Amniotic stem cell (primary cell): ENCODE measurements at regions not wholly inside any gene's neighbourhood (a gene's known extent, or its start where the extent isn't known, plus 50 kb on each side); places are given as distances from the start of the nearest gene placed in this dataset.
"Not testable (repeated sequence)": the region's sequence is repeated elsewhere in the genome, so short reads cannot be mapped to it uniquely, and the experiment has no call there.

Source experiments
- DNase-seq: peaks from one replicate; lab custom pipeline; 2025; lab: John Stamatoyannopoulos, UW

DNA sequence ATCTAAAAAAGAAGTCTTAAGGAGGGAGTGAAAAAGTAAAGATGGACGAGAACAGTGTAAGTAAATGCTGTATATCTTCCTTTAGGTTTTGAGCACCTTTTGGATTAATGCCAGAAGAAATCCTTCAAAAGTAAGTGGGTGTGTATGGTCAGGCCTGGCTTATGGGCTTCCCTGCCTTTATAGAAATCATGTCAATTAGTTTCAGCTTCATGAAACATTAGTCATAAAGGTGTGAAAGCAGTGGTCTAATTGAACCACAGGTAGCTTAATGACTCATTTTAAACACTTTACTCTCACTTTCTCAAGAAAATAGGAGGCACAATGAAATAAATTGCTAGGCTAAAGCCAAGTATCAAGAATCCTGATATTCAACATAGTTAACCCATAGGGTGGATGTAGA is 467.4 kb upstream of the DPPA4 start:
- DNase-seq: no peak

GRCh38 chr3:109806929-109807328 is 469.6 kb upstream of the DPPA4 start:
- no peak for DNase-seq

- no peak for DNase-seq
Measured at GRCh38 chr3:109809513-109809912, 472.2 kb upstream of the DPPA4 start.

GRCh38 chr3:109818081-109818480 is 480.7 kb upstream of the DPPA4 start:
- DNase-seq: no peak

DNA sequence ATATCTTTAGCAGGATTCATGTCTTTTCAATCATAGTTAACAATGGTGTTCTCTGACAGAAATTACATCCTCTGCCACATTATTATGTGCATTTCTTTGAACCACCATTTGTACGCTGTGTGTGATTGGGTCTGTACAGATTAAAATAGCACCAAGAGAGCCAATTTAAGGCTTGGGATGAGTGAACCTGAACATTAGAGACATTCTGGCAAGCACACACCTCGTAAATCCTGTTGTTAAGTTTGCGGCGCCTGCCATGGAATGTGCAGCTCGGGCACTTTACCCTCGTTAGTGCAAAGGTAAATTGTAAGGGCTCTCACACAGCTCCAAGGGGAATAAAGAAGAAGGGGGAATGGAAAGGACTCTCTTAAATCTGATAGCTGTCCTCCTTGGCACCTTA is 482.4 kb upstream of the DPPA4 start:
- DNase-seq: no peak

DNA sequence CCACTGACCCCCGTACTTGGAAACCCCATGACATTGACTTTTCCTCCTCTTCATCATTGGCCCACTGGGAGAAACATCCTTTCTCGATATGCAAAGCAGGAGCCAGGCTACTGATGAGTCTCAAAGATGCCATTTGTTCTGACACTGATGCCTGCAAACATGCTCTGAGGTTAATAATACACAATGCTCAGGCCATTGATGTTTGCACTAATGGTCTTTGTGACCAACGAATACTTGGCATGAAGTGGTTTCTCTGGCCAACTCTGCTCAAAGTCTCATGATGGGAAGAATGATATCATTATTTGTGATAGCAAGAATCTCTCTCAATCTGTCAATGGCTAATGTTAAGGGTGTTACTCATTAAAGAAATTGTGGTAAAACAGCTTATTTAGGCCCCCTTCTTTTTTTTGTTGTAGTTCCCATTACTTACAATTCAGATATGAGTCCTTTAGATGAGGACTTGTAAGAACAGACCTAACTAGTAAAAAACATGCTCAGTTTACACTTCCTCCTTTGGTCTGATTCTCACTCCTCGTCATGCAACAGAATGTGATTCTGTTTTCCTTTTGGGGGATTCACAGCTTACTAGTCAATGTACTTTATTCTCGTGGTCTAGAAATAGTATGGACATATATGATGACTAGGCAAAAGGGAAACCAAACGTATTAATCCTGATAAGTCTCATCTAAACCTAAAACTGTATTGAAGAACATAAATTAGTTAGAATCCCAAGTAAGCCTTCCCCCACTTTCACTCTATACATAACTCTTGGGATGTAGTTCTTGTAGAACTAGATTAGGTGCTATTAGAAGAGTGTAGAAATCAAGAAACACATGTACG is 488.8 kb upstream of the DPPA4 start:
- DNase-seq: no peak

DNA sequence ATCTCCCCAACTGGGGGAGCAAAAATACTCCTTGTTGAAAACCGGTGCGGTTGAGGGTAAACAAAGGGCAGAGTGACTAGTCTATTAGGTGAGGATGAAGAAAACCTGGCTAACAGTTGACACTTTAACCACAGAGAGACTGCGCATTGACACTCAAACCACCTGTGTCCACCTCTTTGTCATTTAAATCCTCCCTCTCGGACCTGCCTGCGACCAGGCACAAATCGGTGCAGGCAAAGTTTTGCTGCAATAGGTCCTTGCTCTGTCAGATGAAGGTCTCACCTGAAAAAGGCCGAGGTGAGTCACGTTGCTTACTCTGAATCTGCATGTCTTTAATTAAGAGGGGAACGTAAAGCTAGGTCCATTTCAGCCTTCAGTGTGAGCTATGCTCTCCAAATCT is 494.1 kb upstream of the DPPA4 start:
- DNase-seq: no peak

DNA sequence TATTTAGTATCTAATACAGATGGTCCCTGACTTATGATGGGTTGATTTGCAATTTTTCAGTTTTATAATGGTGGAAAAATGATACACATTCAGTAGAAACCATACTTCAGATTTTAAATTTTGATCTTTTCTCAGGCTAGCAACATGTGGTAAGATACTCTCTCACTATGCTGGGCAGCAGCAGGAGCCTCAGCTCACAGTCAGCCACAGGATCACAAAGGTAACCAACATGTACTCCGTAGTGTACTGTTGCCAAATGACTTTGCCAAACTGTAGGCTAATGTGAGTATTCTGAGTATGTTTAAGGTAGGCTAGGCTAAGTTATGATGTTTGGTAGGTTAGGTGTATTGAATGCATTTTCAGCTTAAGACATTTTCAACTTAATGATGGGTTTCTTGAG is 498.6 kb upstream of the DPPA4 start:
- no peak for DNase-seq

DNA sequence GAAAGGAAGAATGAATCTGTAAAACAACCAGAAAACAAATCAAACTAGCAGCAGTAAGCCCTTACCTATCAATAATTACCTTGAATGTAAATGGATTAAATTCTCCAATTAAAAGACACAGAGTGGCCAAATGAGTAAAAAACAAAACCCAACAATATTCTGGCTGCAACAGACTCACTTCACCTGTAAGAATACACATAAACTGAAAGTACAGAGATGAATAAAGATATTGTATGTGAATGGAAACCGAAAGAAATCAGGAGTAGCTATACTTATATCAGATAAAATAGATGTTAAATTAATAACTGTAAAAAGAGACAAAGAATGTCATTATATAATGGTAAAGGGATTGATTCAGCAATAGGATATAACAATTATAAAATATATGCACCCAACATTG is 514.5 kb upstream of the DPPA4 start:
- DNase-seq: no peak

GRCh38 chr3:109852283-109852682 is 514.9 kb upstream of the DPPA4 start:
- DNase-seq: no peak

DNA sequence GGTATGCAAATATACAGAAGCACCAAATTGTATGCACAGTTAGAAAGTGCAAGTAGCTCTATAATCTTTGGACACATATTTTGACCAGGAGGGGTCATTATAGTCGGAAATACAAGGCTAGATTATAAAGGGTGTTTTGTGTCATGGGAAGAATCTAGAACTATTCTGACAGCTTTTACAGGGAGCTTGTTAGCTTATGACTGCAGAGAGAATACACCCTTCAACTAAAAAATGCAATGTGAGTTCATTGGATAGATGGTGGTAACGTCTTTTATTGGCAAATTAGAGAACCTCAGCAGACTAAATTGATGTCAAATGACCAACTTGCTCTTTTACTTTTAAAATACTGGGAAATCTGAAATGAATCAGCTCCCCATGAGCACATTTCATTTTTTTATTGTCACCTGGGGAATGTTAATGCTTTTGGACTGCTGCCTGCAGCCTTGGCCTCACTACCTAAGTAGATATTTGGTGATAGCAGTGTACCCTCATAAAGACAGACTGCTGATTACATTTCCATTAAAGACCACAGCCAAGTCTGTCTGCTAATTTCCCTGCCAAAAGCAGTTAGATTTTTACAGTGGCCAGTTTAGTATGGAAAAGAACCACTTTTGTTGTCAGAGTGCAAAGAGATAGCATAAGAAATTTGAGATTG is 515.9 kb upstream of the DPPA4 start:
- no peak for DNase-seq

DNA sequence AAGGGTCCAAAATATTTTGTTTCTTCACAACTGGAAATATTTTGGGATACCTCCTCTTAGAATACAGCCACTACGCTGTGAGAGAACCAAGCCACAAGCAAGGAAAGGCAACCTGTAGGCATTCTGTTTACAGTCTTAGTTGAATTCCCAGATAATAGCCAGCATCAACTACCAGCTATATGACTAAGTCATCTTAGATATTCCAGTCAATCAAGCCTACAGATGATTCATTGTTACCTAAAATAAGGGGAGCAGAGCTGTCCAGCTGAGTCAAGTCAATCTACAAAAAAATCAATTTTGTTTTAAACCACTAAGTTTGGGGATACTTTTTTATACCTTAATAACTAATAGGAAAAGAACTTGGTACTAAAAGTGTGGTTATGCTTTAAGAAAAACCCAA is 526.4 kb upstream of the DPPA4 start:
- no peak for DNase-seq

GRCh38 chr3:109864452-109864851 is 527.1 kb upstream of the DPPA4 start:
- no peak for DNase-seq

- no peak for DNase-seq
Measured at GRCh38 chr3:109869586-109869985, 532.2 kb upstream of the DPPA4 start.

GRCh38 chr3:109874896-109875708 is 537.8 kb upstream of the DPPA4 start:
- DNase-seq: no peak

GRCh38 chr3:109877616-109878015 is 540.3 kb upstream of the DPPA4 start:
- DNase-seq: not testable (repeated sequence)

DNA sequence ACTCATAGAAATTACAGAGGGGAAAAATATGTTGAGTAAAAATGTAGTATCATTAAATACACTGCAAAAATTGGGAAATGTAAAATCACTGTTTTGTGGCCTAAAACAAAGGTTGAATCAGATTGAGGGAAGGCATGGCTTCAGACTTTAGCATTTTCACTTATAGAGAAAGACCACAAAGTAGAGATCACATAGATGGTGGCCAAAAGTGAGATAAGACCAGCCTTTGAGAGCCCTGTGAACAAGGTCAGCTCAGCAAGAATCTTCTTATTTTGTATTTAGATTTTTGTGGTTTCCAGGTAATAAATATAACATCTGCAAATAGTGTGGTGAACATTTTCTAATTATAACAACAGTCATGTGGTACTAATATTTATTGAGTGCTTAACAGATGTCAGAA is 544.8 kb upstream of the DPPA4 start:
- DNase-seq: no peak

- DNase-seq: no peak
Measured at GRCh38 chr3:109887293-109887692, 549.9 kb upstream of the DPPA4 start.

DNA sequence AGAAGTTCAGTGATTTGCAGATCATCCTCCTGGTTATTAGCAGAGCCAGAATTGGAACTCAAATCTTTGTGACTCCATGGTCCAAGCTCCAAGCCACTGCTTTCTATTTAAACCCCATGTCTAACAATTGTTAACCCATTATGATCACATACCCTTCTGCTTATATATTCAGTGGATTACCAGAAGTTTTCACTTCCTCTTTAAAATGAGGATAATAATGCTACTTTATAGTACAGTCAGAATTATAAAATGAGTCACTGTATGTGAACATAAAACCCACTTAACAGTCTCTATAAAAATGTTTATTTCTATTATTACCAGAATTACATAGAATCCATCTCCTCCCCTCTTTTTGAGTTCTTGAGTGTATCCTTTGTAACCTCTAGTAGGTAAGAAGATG is 550.7 kb upstream of the DPPA4 start:
- no peak for DNase-seq

DNA sequence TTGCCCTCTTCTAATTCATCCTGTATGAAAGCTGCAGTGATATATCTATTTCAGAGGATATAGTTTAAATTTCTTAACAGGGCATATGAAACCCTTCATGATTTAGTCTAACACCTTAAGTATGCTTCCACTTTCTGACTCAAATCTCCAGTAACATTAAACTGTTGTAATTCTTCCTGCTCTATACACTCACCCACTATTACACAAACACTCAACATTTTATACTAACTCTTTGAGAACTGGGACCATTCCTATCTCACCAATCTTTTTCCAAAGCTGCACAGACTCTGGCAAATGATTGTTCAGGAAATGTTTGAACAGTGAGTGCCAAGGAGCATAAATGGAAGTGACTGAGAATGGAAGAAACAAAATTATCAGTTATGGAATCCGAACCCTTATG is 560.4 kb upstream of the DPPA4 start:
- no peak for DNase-seq

GRCh38 chr3:109899925-109900324 is 562.6 kb upstream of the DPPA4 start:
- no peak for DNase-seq

- DNase-seq: no peak
Measured at GRCh38 chr3:109900783-109901182, 563.4 kb upstream of the DPPA4 start.

DNA sequence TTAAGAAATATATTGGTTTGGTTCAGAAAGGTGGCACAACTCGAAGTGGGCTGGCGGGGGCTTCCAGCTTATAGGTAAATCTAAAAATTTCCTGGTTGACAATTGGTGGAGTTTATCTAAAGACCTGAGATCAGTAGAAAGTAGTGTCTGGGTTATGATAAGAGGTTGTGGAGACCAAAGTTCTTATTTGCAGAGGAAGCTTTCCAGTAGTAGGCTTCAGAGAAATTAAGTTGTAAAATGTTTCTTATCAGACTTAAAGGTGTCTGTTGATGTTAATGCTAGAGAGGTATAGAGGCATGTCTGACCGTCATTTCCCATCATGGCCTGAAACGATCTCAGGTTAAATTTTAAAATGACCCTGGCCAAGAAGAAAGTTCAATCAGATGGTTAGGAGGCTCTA is 565.2 kb upstream of the DPPA4 start:
- DNase-seq: no peak
